H1 (cell line): ENCODE measurements at regions not wholly inside any gene's neighbourhood (a gene's known extent, or its start where the extent isn't known, plus 50 kb on each side); places are given as distances from the start of the nearest gene placed in this dataset.

ENCODE experiments used
- CHD1 ChIP-seq: IDR thresholded peaks from 2 replicates; pipeline ENCODE4 v1.6.1; 2012; ENCODE audit warnings: low read depth, low read length, improper control_type of control experiment
- GTF2F1 ChIP-seq: IDR thresholded peaks from 2 replicates; pipeline ENCODE4 v1.6.1; 2012; ENCODE audit warnings: low read depth, low read length, improper control_type of control experiment, borderline replicate concordance
- HDAC6 ChIP-seq: IDR thresholded peaks from one replicate; pipeline ENCODE4 v1.7.1; 2012; ENCODE audit warnings: low read depth, mild to moderate bottlenecking, inconsistent platforms, low read length, moderate library complexity
- KDM1A ChIP-seq: fragments of 200-600, 300-600 bp; sonication (generic); IDR thresholded peaks from 2 replicates; pipeline ENCODE4 v1.7.1; 2016; ENCODE audit warnings: mild to moderate bottlenecking, low read length, borderline replicate concordance
- TAF1 ChIP-seq: IDR thresholded peaks from 2 replicates; pipeline ENCODE4 v1.6.1; 2011; ENCODE audit warnings: mild to moderate bottlenecking, low read depth, low read length
- TF ChIP-seq, protein P1 (sequence below): IDR thresholded peaks from 2 replicates; pipeline ENCODE4 v1.6.1; 2012; ENCODE audit warnings: low read length, inconsistent platforms
- TF ChIP-seq, protein P2 (sequence below): IDR thresholded peaks from 2 replicates; pipeline ENCODE4 v1.6.1; 2012; ENCODE audit warnings: inconsistent platforms
- TF ChIP-seq, protein P3 (sequence below): IDR thresholded peaks from 2 replicates; pipeline ENCODE4 v1.6.1; 2011; ENCODE audit warnings: low read depth, mild to moderate bottlenecking, low read length; ENCODE audit not compliant: insufficient read depth

DNA sequence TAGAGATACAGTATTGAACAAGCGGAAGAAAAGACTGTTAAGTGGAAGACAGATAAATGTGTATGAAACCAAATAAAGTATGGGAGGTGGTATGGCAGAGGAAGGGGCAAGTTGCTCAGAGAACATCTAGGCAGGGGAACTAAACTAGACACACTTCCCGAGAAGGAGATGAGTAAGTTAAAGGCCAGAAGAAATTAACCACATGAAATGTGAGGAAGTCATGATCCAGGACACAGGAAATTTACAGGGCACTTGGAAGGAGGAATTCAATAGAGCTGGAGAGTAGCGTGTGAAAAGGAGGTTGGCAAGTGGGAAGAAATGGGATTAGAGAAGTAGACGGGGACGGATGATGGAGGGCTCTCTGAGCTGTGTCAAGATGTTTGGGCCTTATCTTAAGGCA is 208.8 kb downstream of the COG6 start (continued):
- TF ChIP-seq, protein P1, sequence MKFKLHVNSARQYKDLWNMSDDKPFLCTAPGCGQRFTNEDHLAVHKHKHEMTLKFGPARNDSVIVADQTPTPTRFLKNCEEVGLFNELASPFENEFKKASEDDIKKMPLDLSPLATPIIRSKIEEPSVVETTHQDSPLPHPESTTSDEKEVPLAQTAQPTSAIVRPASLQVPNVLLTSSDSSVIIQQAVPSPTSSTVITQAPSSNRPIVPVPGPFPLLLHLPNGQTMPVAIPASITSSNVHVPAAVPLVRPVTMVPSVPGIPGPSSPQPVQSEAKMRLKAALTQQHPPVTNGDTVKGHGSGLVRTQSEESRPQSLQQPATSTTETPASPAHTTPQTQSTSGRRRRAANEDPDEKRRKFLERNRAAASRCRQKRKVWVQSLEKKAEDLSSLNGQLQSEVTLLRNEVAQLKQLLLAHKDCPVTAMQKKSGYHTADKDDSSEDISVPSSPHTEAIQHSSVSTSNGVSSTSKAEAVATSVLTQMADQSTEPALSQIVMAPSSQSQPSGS = no peak
- TF ChIP-seq HDAC6 (no peak), CHD1 (no peak), KDM1A (no peak), TAF1 (no peak), GTF2F1 (no peak)
- TF ChIP-seq, protein P2, sequence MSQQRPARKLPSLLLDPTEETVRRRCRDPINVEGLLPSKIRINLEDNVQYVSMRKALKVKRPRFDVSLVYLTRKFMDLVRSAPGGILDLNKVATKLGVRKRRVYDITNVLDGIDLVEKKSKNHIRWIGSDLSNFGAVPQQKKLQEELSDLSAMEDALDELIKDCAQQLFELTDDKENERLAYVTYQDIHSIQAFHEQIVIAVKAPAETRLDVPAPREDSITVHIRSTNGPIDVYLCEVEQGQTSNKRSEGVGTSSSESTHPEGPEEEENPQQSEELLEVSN = no peak
- TF ChIP-seq, protein P3, sequence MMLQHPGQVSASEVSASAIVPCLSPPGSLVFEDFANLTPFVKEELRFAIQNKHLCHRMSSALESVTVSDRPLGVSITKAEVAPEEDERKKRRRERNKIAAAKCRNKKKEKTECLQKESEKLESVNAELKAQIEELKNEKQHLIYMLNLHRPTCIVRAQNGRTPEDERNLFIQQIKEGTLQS = no peak
